ENCODE measurements at regions not wholly inside any gene's neighbourhood (a gene's known extent, or its start where the extent isn't known, plus 50 kb on each side); places are given as distances from the start of the nearest gene placed in this dataset.

GRCh38 chr2:72014831-72015230 is 132.8 kb downstream of the CYP26B1 start:
- TF ChIP-seq, protein P1, sequence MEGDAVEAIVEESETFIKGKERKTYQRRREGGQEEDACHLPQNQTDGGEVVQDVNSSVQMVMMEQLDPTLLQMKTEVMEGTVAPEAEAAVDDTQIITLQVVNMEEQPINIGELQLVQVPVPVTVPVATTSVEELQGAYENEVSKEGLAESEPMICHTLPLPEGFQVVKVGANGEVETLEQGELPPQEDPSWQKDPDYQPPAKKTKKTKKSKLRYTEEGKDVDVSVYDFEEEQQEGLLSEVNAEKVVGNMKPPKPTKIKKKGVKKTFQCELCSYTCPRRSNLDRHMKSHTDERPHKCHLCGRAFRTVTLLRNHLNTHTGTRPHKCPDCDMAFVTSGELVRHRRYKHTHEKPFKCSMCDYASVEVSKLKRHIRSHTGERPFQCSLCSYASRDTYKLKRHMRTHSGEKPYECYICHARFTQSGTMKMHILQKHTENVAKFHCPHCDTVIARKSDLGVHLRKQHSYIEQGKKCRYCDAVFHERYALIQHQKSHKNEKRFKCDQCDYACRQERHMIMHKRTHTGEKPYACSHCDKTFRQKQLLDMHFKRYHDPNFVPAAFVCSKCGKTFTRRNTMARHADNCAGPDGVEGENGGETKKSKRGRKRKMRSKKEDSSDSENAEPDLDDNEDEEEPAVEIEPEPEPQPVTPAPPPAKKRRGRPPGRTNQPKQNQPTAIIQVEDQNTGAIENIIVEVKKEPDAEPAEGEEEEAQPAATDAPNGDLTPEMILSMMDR (IDR thresholded peaks at IDR 0.05), result no peak
- no peak for TF ChIP-seq POLR2A (IDR thresholded peaks at IDR 0.05)
- no peak for TF ChIP-seq POLR2AphosphoS5 (IDR thresholded peaks at IDR 0.05)
- TF ChIP-seq EP300 (IDR thresholded peaks at IDR 0.05), result no peak
